HG02938 (cell line): ENCODE measurements at regions not wholly inside any gene's neighbourhood (a gene's known extent, or its start where the extent isn't known, plus 50 kb on each side); places are given as distances from the start of the nearest gene placed in this dataset.

Source experiments
- ATAC-seq: cut with Tn5 transposase; IDR thresholded peaks from one replicate; pipeline ENCODE4 v1.9.1; 2021; ENCODE audit warnings: mild to moderate bottlenecking, moderate library complexity; ENCODE audit not compliant: unreplicated experiment

DNA sequence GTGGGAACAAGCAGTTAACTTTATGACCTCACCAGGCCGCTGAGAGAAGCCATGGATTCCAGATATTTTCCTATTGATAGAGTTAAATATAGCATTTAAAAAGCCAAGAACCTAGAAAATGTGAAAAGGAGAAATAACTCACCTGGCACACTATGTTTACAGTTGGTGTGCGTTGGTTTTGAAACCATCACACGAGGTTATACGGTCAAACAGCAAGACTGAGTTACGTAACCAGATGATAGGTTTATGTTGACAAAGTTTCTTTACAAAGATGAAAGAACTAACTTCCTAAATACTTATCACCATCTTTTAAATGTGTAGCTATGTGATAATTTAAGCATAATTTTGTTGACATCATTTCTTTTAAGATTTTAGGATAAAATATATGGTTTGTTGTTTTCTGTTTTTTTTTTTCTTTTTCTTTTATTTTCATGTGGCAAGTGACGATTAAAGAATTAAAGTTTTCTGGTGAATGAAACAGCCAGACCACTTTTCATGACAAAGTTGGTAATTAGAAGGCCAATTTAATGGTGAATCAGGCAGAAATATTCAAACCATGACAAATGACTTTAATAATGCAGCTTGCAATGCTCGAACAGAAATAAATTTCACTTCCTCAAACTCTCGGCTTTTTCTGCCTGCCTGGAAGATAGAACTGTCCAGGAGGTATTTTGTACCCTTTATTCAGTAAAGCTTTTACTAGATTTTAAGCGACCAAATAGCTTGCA, 339.1 kb upstream of the OBI1 start:
- no peak for ATAC-seq

DNA sequence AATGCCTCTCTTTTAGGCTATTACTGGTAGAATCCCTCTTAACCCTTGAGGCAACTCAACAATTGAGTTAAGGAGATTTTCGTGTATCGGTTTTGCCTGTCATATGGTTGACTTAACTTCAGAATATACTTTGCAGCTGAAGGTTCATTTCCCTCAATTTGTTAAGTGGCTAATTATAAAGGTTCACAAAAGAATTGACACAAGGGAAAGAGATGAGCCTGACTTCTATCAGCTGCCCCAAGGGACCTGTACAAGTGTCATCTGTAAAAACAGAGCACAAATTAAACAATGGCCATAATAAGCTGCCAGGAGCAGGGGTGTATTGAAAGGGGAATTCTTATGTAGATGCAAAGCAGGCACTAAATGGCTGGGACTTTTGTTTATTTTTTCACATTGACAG, 334.8 kb upstream of the OBI1 start:
- no peak for ATAC-seq

DNA sequence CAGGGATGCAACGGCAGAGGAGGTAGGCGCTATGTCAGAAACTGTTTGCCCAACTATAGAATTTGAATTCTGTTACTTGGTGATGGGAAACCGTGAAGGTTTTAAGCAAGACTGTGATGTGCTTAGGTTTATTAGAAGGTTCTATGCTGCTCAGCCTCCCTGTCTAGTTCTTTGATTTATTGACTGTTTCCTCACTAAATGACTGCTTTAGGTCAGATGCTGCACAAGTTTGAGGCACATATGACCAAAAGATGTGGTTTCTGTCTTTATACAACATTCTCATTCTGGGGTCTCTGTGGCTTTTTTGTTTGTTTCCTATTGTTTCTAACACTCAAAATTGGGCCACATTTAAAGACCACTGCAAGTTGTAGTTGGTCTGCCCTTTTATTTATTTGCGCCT, 323.0 kb upstream of the OBI1 start:
- no peak for ATAC-seq

DNA sequence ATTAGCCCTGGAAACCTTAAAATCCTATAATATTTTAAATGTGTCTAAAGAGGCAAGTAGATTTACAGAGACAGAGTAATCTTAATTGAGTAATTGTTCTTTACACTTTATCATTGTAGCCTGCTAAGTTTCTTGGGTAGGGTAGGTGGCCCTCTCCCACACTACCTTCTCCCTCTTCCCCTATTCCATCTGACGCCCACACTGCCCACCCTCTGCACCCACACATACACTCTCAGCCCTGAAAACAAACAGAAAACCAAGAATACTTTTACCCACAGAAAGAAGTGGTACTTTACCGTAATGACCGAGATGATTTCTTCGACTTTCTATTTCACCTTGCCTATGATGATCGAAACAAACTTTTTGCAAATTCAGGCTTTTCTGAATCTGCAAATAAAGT, 320.4 kb upstream of the OBI1 start:
- no peak for ATAC-seq

DNA sequence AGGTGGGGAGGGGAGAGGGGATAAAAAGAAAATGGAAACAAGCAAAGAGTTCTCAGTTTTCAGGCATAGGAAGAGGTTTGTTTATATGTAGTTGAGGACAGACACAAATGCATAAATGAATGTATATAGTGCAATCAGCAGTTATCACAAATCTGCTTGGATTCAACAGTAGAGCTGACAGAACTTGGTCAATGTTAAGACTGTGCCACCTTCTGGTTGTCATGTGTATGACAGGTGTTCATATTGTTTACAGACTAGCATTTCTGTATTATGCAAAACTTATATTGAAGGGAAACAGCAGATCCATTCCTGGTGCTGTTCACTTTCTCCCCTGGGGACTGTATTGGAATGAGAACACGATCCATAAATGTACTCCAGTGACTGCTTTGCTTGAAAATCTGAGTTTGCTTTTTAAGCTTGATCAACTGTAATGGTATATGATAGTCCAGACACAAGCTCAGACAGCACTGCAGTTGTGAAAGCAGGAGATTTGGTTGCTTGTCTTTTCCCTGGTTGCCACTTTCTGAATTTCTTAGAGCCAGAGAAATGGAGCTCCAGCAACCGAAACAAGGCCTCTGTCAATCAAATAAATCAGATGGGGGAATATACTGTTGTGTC, 319.5 kb upstream of the OBI1 start:
- ATAC-seq, result peak; percentile 98

DNA sequence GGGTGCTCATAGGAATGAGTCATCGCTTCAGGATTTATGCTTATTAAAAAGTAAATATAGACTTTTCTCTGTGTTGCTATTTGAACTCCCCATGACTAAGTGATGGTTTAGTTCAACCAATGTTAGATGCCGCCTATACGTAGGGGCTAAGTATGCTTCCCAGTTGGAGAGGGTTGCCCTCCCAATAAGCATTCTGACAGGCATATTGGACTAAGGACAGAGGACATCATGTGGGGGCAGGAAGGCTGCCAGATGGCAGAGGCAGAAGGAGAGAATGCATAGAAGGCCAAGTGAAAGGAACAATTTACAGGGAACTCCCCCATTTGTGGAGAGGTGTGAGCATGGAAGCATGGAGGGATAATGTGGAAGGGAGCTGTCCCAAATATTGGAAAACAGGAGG, 318.4 kb upstream of the OBI1 start:
- no peak for ATAC-seq

DNA sequence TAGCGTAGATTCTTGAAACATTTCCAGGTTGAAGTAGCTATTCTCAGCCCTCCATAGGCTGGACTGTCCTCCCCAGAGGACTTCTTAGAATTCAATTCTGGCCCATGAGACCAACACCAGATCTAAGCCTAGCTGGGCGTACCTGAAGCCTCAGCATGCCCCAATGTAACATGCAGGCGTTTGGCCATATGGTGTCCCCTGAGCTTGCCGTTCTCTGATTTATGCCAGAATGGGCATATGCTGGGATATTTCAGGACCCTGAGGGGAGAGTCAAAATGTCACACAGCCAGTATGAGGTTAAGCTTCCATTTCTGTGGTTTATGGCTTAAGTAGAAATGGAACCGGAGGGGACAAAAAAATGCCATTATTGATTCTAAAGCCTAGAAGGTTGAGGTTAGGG, 317.7 kb upstream of the OBI1 start:
- ATAC-seq, result no peak

DNA sequence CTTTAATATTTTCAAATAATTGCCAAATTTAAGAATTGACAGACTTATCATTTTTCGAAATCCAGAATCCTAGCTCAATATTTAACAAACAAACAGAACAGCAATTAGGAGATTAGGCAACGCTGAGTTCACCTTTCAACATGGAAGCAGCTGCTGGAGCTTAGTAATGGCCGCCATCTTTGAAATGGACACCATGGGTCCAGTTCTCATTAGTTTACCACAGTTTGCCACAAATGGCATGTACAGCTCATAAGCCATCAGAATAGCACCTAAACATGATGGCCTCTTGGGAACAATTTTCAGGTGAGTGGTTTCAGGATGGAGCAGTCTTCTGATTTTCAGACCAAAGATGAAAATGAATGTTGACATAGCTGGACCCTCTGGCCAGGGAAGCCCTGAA, 313.6 kb upstream of the OBI1 start:
- ATAC-seq, result no peak

DNA sequence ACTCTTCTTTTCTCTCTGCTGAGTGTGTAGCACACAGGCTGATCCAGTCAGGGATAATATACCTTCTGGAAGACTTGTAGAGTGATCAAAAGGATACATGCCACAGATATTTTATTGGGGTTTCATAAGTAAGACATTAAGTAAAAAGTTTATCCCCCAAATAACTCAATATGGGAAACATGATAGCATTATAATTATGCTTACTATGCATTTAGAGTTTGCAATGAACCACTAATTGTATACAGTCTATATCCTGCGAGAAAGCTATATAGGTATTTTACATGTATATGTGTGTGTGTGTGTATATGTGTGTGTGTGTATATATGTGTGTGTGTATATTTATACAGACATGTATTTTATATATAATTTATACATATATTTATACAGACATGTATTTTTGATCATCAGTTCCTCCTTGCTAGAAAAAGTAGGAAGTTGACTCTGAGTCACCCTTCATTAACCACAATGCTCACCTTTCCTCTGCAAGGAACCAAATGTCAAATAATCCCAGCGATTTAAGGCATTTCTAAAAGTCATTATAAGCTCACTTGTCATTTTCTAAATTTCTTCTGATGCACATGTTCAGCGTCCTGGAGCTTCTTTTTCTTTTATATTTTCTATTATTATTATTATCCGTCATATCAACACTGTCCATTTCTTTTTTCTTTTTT, 312.5 kb upstream of the OBI1 start:
- no peak for ATAC-seq

DNA sequence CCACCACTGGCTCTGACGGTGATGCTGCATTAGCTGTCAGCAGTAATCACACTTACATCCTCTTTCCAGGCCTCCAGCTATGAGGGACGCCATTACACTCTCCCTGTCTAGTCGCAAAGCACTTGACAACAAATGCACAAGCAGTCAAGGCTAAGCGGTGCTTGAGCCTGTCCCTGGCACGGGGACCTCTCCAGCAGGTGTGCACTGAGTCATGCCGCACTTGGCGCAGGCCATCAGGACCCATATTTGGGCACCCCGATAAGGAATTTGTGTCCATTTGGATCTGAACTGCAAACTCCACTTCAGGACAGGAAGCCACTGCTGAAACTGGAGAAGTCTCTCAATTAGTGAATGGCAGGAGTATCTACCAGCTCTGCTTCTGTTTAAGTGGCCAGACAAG, 301.9 kb upstream of the OBI1 start:
- ATAC-seq, result no peak

DNA sequence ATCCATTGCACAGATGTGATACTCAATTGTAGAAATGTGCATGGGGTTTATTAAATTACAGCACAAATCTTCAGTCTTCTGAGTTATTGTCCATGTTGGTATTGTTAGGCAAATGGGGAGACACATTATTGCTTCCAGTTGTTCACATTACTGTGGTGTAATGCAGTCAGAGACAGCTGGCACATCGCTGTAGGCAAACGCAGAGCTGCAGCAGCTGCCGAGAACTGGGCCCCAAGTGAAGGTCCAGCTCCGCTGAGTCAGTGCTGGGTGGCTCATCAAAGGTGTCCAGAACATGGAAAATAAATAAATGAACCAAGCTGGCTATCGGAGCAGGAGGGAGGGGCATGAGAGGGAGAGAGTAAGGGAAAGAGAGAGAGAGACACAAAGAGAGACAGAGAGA, 299.1 kb upstream of the OBI1 start:
- no peak for ATAC-seq

DNA sequence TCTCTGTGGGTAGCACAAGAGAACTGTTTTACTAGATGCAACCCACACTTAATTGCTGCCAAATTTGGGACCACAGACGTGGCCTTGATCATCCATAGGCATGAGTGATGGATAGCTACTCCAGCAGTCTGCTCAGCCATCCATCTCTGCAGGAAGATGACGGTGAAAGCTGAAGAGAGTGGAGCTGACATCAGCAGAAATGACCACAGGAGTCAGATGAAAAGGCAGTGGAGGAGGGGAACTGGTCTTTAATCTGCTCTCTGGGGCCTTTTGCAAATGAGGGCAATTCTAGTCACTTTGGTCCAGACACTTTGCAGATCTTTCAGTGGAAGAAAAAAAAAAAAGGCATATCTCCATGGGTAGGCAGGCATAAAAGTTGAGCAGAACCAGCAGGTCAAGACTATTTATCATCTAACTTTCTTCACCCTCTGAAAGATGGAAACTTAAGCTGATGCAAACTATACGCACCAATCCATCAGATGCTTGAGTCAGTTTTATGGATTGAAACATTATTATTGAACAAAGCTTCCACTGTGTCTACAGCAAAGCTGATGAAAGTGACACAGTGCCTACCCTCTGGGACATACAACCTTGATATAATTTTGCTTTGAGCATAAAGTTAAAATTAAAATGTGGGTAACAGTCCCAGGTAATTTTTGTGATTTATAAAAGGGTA, 281.6 kb upstream of the OBI1 start:
- ATAC-seq, result no peak

DNA sequence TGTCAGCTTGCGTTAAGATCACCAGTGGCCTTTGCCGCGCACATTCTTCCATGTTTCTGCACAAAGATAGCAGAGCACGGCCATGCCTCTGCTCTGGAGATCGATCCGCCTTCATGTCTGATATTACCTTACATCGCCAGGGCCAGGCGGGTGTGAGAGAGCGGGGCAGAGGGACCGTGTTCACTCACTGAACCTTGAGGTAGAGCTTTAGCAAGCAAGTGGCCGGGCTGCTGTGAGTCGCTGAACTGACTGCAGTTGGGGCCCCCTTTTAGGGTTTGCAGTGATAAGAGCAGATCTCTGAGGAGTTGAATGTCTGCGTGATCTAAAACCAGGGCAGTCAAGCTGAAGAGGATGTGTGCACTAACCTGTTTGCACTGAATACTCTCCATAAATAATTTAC, 275.4 kb upstream of the OBI1 start:
- no peak for ATAC-seq

DNA sequence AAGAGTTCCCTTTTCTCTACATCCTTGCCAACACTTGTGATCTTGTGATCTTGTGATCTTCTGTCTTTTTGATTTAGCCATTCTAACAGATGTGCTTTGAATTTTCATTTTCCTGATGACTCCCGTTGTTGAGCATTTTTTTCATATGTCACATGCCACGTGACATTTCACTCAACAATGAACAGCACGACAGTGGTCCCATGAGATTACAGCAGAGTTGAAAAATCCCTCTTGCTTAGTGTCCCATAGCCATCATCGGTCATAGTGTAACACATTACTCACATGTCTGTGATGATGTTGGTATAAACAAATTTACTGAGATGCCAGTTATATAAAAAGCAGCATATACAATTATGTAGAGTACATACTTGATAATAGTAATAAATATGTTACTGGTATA, 256.1 kb upstream of the OBI1 start:
- ATAC-seq, result no peak

DNA sequence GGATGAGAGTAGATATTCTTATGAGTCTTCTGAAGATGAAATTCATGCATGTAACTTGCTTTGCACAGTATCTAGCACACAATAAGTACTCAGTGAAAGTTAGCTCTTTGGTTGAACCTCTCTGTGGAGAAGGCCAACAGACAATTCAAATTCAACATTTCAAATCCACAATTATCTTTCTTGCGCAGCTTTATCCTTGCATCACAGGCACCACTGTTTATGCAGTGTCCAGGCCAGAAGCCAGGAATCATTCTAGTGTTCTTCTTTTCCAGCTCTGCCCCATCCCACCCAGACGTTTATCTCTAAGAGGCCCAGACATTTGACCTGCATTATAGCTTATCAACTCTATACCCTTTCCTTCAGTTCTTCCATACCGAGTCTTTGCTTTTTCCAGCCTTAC, 254.7 kb upstream of the OBI1 start:
- no peak for ATAC-seq

DNA sequence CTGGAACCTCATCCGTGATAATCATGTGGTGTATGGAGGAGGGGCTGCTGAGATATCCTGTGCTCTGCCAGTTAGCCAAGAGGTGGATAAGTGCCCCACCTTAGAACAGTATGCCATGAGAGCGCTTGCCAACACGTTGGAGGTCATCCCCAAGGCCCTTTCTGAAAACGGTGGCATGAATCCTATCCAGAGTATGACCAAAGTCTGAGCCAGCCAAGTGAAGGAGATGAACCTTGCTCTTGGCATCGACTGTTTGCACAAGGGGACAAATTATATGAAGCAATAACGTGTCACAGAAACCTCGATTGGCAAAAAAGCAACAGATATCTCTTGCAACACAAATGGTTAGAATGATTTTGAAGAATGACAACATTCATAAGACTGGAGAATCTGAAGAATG, 251.2 kb upstream of the OBI1 start:
- ATAC-seq, result no peak

DNA sequence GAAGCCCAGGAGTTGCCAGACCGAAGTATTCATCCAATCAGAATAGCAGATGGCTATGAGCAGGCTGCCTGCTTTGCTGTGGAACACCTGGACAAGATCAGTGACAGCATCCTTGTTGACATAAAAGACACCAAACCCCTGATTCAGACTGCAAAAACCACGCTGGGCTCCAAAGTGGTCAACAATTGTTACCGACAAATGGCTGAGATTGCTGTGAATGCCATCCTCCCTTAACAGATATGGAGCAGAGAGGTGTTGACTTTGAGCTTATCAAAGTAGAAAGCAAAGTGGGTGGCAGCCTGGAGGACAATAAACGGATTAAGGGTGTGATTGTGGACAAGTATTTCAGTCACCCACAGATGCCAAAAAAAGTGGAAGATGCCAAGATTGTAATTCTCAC, 250.3 kb upstream of the OBI1 start:
- no peak for ATAC-seq

DNA sequence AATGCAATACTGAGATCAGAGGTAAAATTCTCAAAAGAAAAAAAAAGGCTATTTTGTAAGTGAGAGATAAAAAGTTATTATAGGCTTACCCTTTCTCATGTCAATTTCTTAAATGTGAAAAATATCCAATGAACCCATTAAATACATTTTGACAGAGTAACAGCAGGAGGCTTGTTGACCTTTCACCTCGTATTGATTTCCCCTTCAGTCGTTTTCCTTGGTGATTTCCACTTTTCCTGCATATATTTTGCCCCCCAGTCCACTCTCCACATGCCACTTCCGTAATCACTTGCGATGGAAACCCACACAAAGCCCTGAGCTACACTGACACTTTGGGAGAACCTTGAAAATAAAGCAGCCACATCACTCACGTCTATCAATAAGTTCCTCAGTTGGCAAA, 248.1 kb upstream of the OBI1 start:
- ATAC-seq, result no peak

DNA sequence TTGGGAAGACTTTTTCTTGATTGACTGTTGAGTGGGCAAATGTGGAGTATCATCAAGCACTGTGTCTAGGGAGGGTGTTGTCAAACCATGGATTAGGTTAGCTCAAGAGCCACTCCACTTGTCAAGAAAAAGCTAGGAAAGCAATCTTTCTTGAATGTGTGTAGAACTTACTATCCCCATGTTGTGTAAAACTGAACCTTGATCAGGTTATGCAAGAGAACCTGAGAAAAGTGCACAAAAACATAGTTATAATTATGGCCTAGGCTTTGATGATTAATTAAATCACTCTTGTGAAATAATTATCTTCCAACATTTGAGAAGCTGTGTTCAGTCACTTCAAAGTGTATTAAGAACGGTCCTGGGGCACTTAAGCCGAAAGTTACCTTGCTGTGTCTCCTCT, 238.2 kb upstream of the OBI1 start:
- ATAC-seq, result no peak

DNA sequence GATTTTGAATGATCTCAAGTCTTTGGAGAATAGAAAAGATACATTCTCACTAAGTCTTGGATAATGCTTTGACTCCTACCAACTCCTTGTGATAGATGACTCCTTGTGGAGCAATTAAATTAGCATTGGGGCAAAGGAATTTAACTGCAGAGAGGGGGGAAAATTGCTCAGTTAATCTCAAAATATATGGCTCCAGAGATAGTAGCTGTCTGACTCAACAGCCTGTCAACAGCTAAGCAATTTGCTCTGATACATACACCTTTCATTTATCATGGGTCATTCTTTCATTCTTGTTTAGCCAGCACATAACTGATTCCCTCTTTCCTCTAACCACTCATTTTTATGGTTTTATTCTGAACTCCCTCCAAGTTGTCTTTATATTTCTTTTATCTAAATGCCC, 225.6 kb upstream of the OBI1 start:
- no peak for ATAC-seq

DNA sequence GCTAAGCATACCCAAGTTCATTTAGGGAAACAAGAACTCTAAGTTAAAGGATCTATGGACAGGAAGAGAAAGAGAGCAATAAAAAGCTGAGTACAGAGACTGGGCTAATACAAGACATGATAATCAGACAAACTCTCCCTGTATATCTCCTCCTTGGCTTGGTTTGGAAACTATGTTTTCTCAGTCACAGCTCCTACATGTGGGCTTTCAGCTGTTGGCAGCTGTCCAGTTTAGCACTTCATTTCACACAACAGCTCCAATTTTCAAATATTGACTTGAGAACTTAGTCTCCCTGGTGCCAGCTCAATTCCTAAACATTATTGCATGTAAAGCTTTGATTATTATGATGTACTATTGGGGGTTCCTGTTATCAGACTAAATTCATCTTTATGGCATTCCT, 222.8 kb upstream of the OBI1 start:
- ATAC-seq, result no peak

DNA sequence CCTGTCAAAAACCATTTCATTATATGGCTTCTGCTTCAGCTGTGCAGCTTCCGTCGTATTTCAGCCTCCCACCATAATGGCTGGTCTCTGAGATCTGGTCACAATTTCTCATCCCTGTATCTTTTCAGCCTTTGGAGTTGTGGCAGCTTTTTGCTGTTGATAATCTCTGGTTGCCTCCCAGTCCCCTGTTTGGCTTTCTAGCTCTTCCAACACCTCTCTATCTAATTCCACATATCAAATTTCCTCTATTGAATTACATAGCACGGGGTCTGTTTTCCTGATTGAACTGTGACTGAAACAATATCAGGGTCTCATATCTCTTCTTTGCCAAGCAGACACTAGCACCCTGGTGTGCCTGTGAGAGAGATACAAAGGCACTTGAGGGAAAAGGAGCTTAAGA, 222.1 kb upstream of the OBI1 start:
- no peak for ATAC-seq
